ENCODE measurements at regions not wholly inside any gene's neighbourhood (a gene's known extent, or its start where the extent isn't known, plus 50 kb on each side); places are given as distances from the start of the nearest gene placed in this dataset.

DNA sequence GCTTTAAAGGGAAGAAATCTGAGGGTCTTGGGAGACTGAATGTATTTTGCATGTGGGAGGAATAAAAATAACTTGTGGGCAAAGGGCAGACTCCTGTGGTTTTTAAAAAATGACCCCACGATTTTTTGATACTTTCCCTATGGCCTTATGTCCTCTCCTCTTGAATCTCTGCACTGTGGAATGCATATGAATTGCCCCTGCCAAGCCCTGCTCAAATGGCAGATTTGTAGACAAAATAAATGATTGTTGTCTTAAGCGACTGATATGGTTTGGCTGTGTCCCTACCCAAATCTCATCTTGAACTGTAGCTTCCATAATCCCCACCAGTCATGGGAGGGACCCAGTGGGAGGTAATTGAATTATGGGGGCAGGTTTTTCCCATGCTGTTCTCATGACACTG, 223.8 kb downstream of the DACT1 start:
- DNase-seq: no peak

GRCh38 chr14:58862416-58863160, 224.8 kb downstream of the DACT1 start:
- no peak for DNase-seq

DNA sequence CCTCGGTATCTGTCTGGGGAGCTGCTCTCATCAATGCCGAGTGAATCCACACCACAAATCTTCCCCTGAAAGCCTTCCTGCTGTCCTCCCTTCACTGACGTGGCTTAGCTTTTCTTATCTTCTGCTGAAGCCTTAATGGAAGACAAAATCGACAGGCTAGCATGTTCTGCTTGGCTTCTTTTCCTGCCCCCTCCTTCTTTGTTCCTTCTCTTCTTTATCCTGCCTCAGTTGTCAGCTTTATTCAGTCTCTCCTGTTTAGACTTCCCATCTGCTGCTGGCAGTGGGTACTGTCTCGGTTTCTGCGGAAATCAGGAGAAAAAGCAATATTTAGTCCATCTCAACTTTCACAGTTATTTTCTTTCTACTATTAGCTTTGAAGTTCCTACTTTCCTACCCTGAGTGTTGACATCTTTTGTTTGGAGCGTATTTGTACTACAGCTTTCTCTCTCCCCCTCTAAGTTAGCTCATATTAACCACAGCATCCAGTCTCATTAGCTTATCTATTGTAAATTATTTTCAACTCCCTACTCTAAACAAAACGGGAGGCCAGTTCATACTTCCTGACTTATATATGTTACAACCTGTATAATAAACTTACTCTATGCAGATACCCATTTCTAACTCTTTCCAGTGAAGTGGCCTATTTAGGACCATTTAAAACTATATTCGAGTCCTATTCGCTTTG, 226.0 kb downstream of the DACT1 start:
- DNase-seq: no peak

DNA sequence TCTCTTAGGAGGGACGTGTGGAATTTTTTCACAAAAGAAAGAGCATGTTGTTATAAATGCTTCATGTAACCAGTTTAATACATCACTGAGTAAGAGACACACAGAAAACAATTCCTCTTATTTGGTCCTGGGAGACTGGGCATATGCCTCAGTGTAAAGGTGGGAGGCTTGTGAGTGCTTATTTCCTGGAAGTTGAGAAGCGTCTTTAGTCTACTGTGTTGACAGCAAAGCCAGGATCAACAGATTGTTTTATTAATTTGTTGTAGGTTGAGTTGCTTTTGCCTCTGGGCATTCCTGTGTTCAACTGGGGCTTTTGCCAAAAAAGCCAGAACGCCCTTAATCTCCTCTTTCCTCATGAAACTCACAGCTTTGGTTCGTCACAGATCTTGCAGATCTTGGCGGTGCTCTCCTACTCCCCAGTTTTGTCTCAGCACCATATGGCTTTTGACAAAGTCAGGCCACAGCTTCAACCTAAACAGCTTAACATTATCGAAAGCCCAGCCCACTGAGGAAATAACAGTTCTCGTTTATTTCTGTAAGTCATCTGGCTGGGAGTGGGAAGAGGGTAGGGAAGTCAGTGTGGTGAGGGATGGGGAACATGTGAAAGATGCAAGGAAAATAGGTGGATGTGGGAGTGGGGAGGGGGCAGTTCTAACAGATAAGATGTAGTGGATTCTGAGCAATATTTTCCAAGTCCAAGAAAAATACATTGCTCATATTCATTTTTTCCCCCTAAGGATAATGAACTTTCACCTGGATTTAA, 227.2 kb downstream of the DACT1 start:
- no peak for DNase-seq

DNA sequence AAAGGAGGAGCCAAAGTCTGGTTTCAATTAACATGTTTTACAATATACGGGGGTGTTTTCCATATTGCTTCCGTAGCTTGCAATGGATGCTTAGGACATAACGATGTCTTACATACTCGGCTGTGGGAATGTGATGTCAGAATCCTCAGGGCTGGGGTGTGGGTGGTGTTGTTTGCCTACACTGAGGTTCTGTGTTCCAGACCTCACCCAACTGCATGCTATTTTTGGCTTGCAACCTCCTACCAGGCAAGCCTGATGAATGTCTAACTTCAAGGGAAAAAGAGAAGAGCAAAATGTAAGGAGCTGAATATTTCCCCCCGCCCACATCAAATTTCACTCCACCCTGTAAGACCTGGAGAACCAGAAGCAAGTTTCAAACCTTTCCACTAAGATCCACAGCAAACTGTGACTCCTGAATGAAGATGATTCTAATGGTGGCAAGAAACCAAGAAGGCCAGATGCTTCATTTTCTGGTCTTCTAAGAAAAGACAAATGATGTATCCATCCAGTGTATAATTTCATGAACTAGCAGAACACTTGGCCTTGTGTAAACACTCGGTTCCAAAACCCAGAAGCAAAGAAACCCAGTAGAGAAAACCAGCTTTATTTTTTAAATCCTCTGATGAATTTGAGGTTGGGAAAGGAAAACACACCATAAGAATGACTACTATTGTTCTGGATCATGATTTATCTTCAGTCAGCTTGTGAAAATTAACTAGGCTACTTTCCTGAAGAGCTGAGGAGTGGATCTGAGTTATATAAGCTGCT, 227.9 kb downstream of the DACT1 start:
- no peak for DNase-seq

GRCh38 chr14:58866391-58866790, 228.6 kb downstream of the DACT1 start:
- DNase-seq: no peak

DNA sequence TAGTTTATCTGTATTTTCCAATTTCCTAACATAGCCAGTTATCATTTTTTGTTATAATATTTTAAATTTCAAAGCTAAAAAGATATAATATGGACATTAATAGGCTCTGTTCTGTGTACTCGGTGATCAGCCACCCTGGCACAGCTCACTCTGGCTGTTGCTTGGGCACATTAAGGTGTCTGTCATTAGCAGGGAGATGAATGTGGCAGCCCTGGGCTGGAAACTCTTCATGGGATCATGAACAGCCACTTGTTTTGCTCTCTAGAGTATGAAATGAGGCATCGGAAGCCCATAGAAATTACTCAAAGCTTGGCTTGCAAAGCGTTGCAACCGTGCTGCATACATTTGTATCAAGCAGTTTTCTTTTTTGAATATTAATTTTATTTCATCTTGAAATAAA, 233.2 kb downstream of the DACT1 start:
- no peak for DNase-seq

GRCh38 chr14:58871573-58871972, 233.8 kb downstream of the DACT1 start:
- DNase-seq: no peak

DNA sequence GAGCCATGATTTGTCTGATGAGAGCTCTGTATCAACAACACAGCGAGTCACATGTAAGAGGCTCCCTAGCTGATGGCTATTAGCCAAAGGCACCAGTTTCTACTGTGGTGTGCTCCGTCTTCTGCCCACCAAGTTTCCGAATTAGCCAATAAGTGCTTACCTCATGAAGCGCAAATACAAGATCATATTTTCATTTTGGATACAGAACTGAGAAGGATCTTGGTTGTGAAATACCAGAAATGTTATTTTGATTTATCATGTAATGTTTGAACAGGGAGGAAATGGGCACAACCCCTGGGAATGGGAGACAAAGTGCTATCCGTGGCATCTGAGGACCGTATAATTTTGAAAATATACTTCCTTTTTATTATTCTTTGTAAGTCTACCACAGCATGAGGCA, 234.3 kb downstream of the DACT1 start:
- DNase-seq: no peak

- DNase-seq: no peak
Observed at GRCh38 chr14:58873228-58873953, 235.6 kb downstream of the DACT1 start.

DNA sequence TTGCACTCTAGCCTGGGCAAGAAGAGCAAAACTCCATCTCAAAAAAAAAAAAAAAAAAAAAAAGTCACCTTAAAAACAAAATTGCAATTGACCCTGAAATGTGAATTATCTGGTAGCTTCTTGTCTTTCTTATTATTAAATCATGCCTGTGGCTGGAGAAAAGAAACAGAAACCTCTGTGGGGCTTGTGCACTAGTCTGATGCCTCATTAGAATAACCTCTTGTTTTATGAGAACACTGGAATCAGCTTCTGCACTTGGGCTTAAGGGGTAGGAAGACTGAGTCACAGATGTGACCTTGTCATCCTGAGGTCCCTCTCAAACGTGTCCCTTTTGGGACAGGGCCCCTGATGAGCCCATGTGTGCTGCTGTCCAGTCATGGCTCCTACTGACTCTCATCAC, 237.9 kb downstream of the DACT1 start:
- DNase-seq: no peak

GRCh38 chr14:58876608-58877007, 238.8 kb downstream of the DACT1 start:
- no peak for DNase-seq

GRCh38 chr14:58878439-58879139, 240.8 kb downstream of the DACT1 start:
- no peak for DNase-seq

GRCh38 chr14:58881433-58881832, 243.7 kb downstream of the DACT1 start:
- DNase-seq: no peak

DNA sequence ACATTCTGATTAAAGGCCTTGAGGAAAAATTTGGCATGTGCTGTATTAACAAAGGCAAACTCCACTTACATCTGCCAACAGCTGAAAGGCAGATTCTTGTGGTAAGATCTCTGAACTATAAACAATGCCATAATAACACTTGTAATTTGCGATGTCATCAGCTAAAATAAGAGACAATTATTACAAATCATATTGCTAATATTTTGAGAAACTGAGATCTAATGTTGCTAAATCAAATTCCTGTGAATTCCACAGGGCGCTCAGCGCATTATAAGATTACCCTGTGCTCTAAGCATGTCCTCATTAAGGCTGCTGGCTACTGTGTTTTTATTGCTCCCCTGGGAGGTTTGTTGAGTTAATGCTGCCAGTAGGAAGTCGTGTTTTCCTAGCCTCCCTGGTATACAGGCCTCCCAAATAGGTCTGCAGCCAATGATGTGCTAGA, 244.8 kb downstream of the DACT1 start:
- DNase-seq: no peak

GRCh38 chr14:58884442-58884841, 246.7 kb downstream of the DACT1 start:
- DNase-seq: no peak

GRCh38 chr14:58887931-58888330, 250.2 kb downstream of the DACT1 start:
- no peak for DNase-seq

GRCh38 chr14:58898655-58899316, 261.0 kb downstream of the DACT1 start:
- no peak for DNase-seq

DNA sequence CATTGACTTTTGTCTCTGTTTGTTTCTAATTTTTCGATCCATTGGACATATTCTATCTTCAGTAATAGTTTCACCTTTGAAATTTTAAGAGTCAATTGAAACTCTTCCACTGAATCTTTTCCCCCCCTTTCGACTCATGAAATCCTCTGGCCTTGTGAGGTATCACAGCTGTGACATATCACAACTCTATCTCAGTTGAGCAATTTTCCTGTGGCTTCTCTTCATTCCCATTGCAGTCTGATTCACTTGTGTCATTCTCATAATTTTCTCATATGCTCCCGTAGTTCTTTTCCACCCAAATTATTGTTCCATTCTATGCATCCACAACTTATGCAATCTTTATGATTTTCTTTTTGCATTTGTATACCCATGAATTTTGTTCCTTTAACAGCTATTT, 261.6 kb downstream of the DACT1 start:
- DNase-seq: no peak

DNA sequence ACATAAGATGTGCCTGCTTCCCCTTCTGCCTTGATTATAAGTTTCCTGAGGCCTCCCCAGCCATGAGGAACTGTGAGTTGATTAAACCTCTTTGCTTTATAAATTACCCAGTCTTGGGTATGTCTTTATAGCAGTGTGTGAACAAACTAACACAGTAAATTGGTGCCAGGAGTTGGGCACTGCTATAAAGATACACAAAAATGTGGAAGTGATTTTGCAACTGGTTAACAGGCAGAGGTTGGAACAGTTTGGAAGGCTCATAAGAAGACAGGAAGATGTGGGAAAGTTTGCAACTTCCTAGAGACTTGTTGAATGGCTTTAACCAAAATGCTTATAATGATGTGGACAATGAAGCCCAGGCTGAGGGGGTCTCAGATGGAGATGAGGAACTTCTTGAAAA, 264.1 kb downstream of the DACT1 start:
- no peak for DNase-seq

- no peak for DNase-seq
Observed at GRCh38 chr14:58904776-58905175, 267.0 kb downstream of the DACT1 start.

Measured in midbrain (tissue), 1 donor.